ENCODE measurements at regions not wholly inside any gene's neighbourhood (a gene's known extent, or its start where the extent isn't known, plus 50 kb on each side); places are given as distances from the start of the nearest gene placed in this dataset.
A peak's percentile ranks its signal among the peaks of the same experiment; 100 is the strongest.

DNA sequence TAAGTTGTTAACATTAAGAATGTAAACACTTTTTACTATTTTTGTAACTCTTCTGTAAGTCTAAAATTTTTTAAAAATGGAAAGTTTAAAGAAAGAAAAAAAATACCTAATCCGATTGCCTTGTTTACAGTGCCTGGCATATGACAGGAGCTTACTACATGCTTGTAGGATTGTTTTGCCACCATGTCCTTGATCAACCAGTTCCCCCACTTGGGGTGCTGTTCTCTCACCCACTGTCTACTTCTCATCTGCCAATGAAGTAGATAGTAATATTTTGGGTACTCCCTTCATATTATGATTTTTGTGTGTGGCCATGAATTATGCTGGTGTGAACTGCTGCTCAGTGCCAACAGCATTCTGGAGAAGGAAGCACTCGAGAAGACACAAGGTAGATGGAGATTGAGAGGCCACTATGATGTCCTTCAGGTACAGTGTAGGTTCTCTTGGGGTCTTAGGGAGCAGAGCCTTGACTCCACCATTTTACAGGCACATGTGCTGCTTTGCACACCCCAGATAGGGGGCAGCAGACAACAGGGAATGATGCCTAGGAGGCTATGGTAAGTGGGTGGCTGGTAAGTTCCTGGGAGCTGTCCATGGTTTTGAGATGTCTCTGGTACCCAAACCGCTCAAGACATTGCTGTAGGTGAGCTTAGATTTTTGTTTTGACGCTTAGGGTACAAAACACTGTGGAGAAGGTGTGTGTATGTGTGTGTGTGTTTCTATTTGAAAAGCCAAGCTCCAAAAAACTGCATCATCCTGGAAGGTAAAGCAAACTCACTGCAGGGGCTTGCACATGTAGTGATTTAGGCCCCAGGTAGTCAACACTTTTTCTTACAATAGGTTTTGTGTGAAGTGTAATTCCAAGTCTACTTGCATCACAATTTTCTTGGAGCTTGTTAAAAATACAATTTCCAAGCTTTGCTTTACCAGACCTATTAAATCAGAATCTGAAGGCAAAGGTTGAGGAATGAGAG lies 494.5 kb upstream of the LARGE1 start (continued):
- TF ChIP-seq, protein P1, sequence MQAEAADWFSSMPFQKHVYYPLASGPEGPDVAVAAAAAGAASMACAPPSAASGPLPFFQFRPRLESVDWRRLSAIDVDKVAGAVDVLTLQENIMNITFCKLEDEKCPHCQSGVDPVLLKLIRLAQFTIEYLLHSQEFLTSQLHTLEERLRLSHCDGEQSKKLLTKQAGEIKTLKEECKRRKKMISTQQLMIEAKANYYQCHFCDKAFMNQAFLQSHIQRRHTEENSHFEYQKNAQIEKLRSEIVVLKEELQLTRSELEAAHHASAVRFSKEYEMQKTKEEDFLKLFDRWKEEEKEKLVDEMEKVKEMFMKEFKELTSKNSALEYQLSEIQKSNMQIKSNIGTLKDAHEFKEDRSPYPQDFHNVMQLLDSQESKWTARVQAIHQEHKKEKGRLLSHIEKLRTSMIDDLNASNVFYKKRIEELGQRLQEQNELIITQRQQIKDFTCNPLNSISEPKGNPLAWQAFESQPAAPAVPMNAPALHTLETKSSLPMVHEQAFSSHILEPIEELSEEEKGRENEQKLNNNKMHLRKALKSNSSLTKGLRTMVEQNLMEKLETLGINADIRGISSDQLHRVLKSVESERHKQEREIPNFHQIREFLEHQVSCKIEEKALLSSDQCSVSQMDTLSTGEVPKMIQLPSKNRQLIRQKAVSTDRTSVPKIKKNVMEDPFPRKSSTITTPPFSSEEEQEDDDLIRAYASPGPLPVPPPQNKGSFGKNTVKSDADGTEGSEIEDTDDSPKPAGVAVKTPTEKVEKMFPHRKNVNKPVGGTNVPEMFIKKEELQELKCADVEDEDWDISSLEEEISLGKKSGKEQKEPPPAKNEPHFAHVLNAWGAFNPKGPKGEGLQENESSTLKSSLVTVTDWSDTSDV (CRISPR knock-in tag; IDR thresholded peaks at IDR 0.05) = no peak
- TF ChIP-seq, protein P2, sequence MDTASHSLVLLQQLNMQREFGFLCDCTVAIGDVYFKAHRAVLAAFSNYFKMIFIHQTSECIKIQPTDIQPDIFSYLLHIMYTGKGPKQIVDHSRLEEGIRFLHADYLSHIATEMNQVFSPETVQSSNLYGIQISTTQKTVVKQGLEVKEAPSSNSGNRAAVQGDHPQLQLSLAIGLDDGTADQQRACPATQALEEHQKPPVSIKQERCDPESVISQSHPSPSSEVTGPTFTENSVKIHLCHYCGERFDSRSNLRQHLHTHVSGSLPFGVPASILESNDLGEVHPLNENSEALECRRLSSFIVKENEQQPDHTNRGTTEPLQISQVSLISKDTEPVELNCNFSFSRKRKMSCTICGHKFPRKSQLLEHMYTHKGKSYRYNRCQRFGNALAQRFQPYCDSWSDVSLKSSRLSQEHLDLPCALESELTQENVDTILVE (CRISPR knock-in tag; IDR thresholded peaks at IDR 0.05) = peak; percentile 79; the same call in 1 of the 2 replicates
- TF ChIP-seq FOXK1 (CRISPR knock-in tag; IDR thresholded peaks at IDR 0.05; ENCODE audit: borderline replicate concordance, low read depth) (peak; percentile 80; the same call in 1 of the 2 replicates), ZNF788 (CRISPR knock-in tag; IDR thresholded peaks at IDR 0.05; ENCODE audit: borderline replicate concordance) (peak; percentile 42; the same call in 1 of the 2 replicates), IKZF4 (CRISPR knock-in tag; IDR thresholded peaks at IDR 0.05; ENCODE audit: borderline replicate concordance, low read depth, not compliant biosample characterization) (no peak), ZNF234 (CRISPR knock-in tag; conservative IDR thresholded peaks at IDR 0.05) (no peak), ZNF556 (CRISPR knock-in tag; IDR thresholded peaks at IDR 0.05; ENCODE audit: borderline replicate concordance) (no peak), ZNF703 (CRISPR knock-in tag; IDR thresholded peaks at IDR 0.05; ENCODE audit: borderline replicate concordance) (no peak), ZSCAN31 (CRISPR knock-in tag; IDR thresholded peaks at IDR 0.05; ENCODE audit: low read depth) (no peak), STAG1 (CRISPR knock-in tag; IDR thresholded peaks at IDR 0.05) (peak; percentile 97), ZNF10 (CRISPR knock-in tag; IDR thresholded peaks at IDR 0.05; ENCODE audit: borderline replicate concordance, low read depth) (no peak), HOXA3 (CRISPR knock-in tag; IDR thresholded peaks at IDR 0.05) (0 out of 2 replicates have a peak, but pooled peaks have one; percentile 40), ZNF713 (CRISPR knock-in tag; IDR thresholded peaks at IDR 0.05) (no peak), ZNF224 (CRISPR knock-in tag; IDR thresholded peaks at IDR 0.05) (no peak), MAF1 (CRISPR knock-in tag; IDR thresholded peaks at IDR 0.05; ENCODE audit: borderline replicate concordance) (no peak), ZNF367 (CRISPR knock-in tag; IDR thresholded peaks at IDR 0.05; ENCODE audit: borderline replicate concordance) (no peak), ZNF253 (CRISPR knock-in tag; IDR thresholded peaks at IDR 0.05; ENCODE audit: borderline replicate concordance) (no peak), ZSCAN29 (CRISPR knock-in tag; conservative IDR thresholded peaks at IDR 0.05) (no peak), JARID2 (CRISPR knock-in tag; IDR thresholded peaks at IDR 0.05; ENCODE audit: insufficient replicate concordance) (no peak)
- TF ChIP-seq, protein P3, sequence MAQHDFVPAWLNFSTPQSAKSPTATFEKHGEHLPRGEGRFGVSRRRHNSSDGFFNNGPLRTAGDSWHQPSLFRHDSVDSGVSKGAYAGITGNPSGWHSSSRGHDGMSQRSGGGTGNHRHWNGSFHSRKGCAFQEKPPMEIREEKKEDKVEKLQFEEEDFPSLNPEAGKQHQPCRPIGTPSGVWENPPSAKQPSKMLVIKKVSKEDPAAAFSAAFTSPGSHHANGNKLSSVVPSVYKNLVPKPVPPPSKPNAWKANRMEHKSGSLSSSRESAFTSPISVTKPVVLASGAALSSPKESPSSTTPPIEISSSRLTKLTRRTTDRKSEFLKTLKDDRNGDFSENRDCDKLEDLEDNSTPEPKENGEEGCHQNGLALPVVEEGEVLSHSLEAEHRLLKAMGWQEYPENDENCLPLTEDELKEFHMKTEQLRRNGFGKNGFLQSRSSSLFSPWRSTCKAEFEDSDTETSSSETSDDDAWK (CRISPR knock-in tag; IDR thresholded peaks at IDR 0.05) = no peak

All from HepG2 (cell line).